ENCODE measurements at regions not wholly inside any gene's neighbourhood (a gene's known extent, or its start where the extent isn't known, plus 50 kb on each side); places are given as distances from the start of the nearest gene placed in this dataset.

- Mint-ChIP-seq H3K4me1 (peaks cover 12% of the 10 kb centered on the region in 2 experiments), H3K27ac (no peak overlapping the region), H3K4me3 (no peak overlapping the region), H3K9me3 (no peaks in the 10 kb centered on the region), H3K27me3 (ENCODE audit: low read depth) (peaks cover 2% of the 10 kb centered on the region), H3K36me3 (ENCODE audit: insufficient read depth in 1 of 3, low read depth in 3 of 3) (no peaks in the 10 kb centered on the region)
- Histone ChIP-seq H3K79me1 (ENCODE audit: insufficient read depth, low read depth, low read length, poor library complexity, severe bottlenecking) (no peaks in the 10 kb centered on the region), H2BK12ac (ENCODE audit: insufficient read length, low read depth, low read length) (no peak overlapping the region), H3K23me2 (ENCODE audit: insufficient read length, low read depth, low read length, poor library complexity, severe bottlenecking) (no peaks in the 10 kb centered on the region), H4K91ac (ENCODE audit: insufficient read length, low read depth, low read length) (no peak overlapping the region), H3K23ac (ENCODE audit: insufficient read length, low read depth, low read length) (no peak overlapping the region), H4K8ac (replicated peaks; ENCODE audit: insufficient read length, low read depth, low read length) (no peak overlapping the region), H3T11ph (ENCODE audit: low read length) (no peak overlapping the region), H2AFZ (ENCODE audit: low read length) (no peak overlapping the region), H3K27ac (ENCODE audit: insufficient read length, low read depth, low read length) (no peak overlapping the region), H3K9me3 (ENCODE audit: control insufficient read depth, low read depth, low read length) (no peaks in the 10 kb centered on the region), H3K79me2 (ENCODE audit: insufficient read depth, low read length) (no peaks in the 10 kb centered on the region), H3K14ac (ENCODE audit: insufficient read depth, low read length) (no peak overlapping the region), H3K4me1 (ENCODE audit: insufficient read depth, low read length) (peaks cover 2% of the 10 kb centered on the region; the same call in 1 of the 2 replicates), H3K27me3 (ENCODE audit: insufficient read depth, low read length) (no peaks in the 10 kb centered on the region), H2BK20ac (ENCODE audit: low read depth, low read length, poor library complexity, severe bottlenecking) (no peak overlapping the region), H2BK120ac (ENCODE audit: low read depth, low read length, poor library complexity, severe bottlenecking) (no peak overlapping the region), H2AK5ac (ENCODE audit: insufficient read length, low read length) (no peak overlapping the region), H3K4ac (ENCODE audit: low read depth, low read length) (no peak overlapping the region), H3K9ac (ENCODE audit: extremely low read depth, insufficient read length, low read length) (no peak overlapping the region), H2BK15ac (ENCODE audit: low read depth, low read length) (no peak overlapping the region), H3K56ac (ENCODE audit: insufficient read length, low read depth, low read length) (no peak overlapping the region), H3K18ac (ENCODE audit: insufficient read length, low read depth, low read length) (no peak overlapping the region), H2BK5ac (ENCODE audit: insufficient read length, low read length) (no peak overlapping the region), H3K4me2 (ENCODE audit: insufficient read depth, insufficient read length, low read length) (no peak overlapping the region), H4K20me1 (ENCODE audit: control insufficient read depth, insufficient read depth, insufficient read length) (no peaks in the 10 kb centered on the region), H4K5ac (ENCODE audit: insufficient read length, low read depth, low read length) (no peak overlapping the region)
- TF ChIP-seq, protein P1, sequence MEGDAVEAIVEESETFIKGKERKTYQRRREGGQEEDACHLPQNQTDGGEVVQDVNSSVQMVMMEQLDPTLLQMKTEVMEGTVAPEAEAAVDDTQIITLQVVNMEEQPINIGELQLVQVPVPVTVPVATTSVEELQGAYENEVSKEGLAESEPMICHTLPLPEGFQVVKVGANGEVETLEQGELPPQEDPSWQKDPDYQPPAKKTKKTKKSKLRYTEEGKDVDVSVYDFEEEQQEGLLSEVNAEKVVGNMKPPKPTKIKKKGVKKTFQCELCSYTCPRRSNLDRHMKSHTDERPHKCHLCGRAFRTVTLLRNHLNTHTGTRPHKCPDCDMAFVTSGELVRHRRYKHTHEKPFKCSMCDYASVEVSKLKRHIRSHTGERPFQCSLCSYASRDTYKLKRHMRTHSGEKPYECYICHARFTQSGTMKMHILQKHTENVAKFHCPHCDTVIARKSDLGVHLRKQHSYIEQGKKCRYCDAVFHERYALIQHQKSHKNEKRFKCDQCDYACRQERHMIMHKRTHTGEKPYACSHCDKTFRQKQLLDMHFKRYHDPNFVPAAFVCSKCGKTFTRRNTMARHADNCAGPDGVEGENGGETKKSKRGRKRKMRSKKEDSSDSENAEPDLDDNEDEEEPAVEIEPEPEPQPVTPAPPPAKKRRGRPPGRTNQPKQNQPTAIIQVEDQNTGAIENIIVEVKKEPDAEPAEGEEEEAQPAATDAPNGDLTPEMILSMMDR (conservative IDR thresholded peaks at IDR 0.05), result no peak
- WGBS (ENCODE audit: extremely low coverage, insufficient read length, low lambda C conversion rate), result no CpG with 5 or more reads among the region's 4 CpGs
- no peak for DNase-seq
Observed at GRCh38 chr10:6706725-6707124, 126.6 kb upstream of the PRKCQ start.

Data from H9 (cell line).